HFF-Myc (cell line): ENCODE measurements at regions not wholly inside any gene's neighbourhood (a gene's known extent, or its start where the extent isn't known, plus 50 kb on each side); places are given as distances from the start of the nearest gene placed in this dataset.

Experiments
- DNase-seq: peaks from one replicate; pipeline ENCODE4 v3.0.0-alpha.2; 2011; ENCODE audit warnings: low read depth; ENCODE audit errors: extremely low read depth
- H3K4me3 ChIP-seq: replicated peaks from 2 replicates; pipeline ENCODE4 v1.5.1; 2011; ENCODE audit warnings: low read depth, mild to moderate bottlenecking, control low read depth, low read length
- CTCF ChIP-seq: IDR thresholded peaks from 2 replicates; pipeline ENCODE4 v1.5.1; 2012; ENCODE audit warnings: mild to moderate bottlenecking, low read depth, low read length, control low read depth; ENCODE audit errors: missing control alignments

DNA sequence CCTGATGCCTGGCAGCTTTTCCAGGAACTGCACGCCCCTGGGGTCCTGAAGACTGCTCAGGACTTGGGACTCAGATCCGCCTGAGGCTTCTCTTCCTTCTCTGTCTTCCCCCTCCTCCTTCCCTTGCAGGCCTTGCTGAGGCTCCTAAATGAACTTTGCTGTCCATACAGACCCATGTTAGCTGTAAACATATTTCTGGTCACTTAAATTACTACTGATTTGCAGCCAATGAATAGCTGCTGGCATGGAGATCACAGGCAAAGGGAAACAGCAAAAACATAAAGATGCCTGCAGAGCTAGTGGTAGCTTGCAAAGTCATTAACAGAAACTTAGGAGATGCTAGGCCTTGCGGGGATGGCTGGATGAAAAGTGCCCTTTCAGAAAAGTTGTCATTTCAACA, 261.9 kb downstream of the GADD45G start:
- DNase-seq: no peak
- H3K4me3 ChIP-seq: no peak overlapping the region
- TF ChIP-seq CTCF: no peak

DNA sequence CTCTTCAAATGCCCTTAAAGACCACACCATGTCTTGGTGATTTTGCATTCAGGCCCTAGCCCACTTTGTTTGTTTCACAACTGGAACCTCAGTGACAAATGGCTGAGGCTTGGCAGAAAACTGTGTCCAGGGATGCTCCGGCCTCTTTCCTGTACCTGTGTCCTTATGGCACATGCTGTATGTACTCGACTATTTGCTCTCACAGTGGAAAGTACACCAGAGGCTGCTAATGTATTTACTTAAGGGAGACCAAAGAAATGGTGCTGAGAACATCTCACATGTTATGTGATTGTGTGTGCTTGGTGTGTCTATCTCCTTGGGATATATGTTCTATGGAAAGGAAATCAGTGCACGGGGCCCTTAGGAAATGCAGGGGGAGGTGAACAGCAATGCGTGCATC, 263.3 kb downstream of the GADD45G start:
- no peak overlapping the region for H3K4me3 ChIP-seq
- DNase-seq: no peak
- no peak for TF ChIP-seq CTCF

DNA sequence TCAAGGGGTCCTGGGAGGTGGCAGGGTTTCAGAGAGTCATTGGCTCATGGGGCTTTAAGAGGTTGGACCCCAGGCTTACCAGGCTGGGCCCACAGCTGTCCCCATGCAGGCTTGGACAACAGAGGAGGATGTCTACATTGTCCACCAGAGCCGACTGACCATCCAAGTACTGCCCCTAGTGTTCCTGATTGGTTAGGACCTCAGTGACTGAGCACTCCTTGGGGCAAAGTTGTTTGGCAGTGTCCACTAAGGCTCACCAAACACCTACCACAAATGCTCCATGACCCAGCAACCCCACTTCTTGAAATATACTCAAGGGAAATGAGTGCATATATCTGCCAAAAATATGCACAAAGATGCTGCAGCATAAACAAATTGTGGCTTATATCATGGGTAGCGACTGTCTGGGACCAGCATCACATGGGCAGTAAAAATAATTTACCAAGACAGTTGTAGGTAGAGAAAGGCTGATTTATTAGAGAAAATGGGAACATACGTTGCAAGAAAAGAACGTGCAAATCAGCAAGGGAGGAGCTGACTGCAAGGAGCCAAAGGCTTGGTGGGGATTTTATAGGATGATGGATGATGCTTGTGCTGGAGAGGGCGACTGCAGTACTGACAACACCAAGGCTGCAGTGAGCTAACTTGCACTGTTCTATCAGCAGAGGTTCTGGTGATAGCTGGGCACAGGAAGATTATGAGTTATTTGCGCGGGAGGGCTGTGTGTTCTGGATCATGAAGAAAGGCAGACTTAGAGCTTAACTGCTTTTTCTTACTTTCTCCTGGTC, 265.2 kb downstream of the GADD45G start:
- no peak overlapping the region for H3K4me3 ChIP-seq
- no peak for TF ChIP-seq CTCF
- DNase-seq: no peak

DNA sequence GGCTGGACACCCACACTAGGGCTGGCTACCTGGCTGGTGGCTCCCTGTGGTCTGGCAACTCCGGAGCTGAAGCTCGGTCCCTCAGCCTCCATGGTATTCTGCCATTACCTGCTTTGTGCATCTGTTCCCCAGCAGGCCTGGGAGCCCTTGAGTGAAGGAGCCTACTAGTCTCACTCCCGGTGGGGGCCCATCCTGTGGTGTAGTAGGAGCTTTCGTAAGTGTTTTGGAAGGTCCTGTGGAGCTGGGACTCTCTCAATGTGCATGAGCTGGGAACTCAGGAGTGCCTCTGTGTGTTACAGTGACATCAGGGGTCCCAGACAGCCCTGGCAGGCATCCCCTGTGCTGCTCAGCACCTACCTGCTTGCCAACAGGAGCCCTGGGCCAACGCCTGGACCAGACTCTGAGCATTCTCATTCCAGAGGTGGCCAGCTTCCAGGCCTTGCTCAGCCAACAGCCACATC, 267.1 kb downstream of the GADD45G start:
- TF ChIP-seq CTCF: no peak
- no peak for DNase-seq
- H3K4me3 ChIP-seq: no peak overlapping the region

- no peak for TF ChIP-seq CTCF
- DNase-seq: no peak
- H3K4me3 ChIP-seq: no peak overlapping the region
Measured at GRCh38 chr9:89872426-89872912, 267.7 kb downstream of the GADD45G start.

- TF ChIP-seq CTCF: no peak
- no peak overlapping the region for H3K4me3 ChIP-seq
- DNase-seq: no peak
Measured at GRCh38 chr9:89872913-89873707, 268.3 kb downstream of the GADD45G start.
